ENCODE measurements at regions not wholly inside any gene's neighbourhood (a gene's known extent, or its start where the extent isn't known, plus 50 kb on each side); places are given as distances from the start of the nearest gene placed in this dataset.

DNA sequence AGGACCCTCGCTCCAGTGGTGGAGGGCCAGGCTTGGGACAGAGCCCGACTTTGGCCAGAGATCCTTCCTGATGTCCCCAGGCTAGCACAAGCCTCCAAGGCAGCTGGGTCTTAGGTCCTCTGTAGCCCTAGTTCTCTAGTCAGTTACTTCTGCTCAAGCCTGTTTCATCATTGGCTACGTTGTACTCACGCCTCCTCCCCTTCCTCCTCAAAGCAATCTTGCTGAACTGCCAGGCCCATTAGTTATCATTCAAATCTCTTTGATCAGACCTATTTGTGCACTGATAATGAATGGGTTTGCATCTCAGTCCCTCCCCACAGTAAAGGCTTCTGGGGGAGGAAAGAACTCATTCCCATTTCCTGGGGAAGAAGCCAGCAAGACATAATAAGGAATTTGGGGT is 256.8 kb downstream of the NFATC2 start:
- no peaks in the 10 kb centered on the region for H3K27me3 ChIP-seq (replicated peaks; ENCODE audit: insufficient read depth, low read length)
- no peaks in the 10 kb centered on the region for H3K36me3 ChIP-seq (replicated peaks; ENCODE audit: insufficient read depth, low read length)
- H3K4me2 ChIP-seq (ENCODE audit: low read depth, low read length), result no peak overlapping the region
- no peak overlapping the region for H3K9ac ChIP-seq (ENCODE audit: low read length)
- no peak overlapping the region for H3K4me3 ChIP-seq (ENCODE audit: low read length)
- no peaks in the 10 kb centered on the region for H3F3A ChIP-seq (ENCODE audit: insufficient read depth, low read length)
- no peak for DNase-seq
- no peak overlapping the region for H3K27ac ChIP-seq (ENCODE audit: low read length)
- H3K9me2 ChIP-seq (replicated peaks; ENCODE audit: insufficient read depth, low read length), result no peaks in the 10 kb centered on the region
- H4K20me1 ChIP-seq (ENCODE audit: insufficient read depth, low read length), result no peaks in the 10 kb centered on the region
- no peak overlapping the region for H2AFZ ChIP-seq (ENCODE audit: low read length)
- no peaks in the 10 kb centered on the region for H3K79me2 ChIP-seq (ENCODE audit: low read length)
- H3K9me3 ChIP-seq (replicated peaks; ENCODE audit: insufficient read depth, low read length), result no peaks in the 10 kb centered on the region
- TF ChIP-seq EZH2 (optimal IDR thresholded peaks at IDR 0.05; ENCODE audit: low read depth, low read length), result no peak
- TF ChIP-seq, protein P1, sequence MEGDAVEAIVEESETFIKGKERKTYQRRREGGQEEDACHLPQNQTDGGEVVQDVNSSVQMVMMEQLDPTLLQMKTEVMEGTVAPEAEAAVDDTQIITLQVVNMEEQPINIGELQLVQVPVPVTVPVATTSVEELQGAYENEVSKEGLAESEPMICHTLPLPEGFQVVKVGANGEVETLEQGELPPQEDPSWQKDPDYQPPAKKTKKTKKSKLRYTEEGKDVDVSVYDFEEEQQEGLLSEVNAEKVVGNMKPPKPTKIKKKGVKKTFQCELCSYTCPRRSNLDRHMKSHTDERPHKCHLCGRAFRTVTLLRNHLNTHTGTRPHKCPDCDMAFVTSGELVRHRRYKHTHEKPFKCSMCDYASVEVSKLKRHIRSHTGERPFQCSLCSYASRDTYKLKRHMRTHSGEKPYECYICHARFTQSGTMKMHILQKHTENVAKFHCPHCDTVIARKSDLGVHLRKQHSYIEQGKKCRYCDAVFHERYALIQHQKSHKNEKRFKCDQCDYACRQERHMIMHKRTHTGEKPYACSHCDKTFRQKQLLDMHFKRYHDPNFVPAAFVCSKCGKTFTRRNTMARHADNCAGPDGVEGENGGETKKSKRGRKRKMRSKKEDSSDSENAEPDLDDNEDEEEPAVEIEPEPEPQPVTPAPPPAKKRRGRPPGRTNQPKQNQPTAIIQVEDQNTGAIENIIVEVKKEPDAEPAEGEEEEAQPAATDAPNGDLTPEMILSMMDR (IDR thresholded peaks at IDR 0.05; ENCODE audit: low read length), result no peak
- no peak for TF ChIP-seq EZH2phosphoT487 (IDR thresholded peaks at IDR 0.05; ENCODE audit: low read length)
- no peaks in the 10 kb centered on the region for H3K4me1 ChIP-seq (ENCODE audit: low read length)

DNA sequence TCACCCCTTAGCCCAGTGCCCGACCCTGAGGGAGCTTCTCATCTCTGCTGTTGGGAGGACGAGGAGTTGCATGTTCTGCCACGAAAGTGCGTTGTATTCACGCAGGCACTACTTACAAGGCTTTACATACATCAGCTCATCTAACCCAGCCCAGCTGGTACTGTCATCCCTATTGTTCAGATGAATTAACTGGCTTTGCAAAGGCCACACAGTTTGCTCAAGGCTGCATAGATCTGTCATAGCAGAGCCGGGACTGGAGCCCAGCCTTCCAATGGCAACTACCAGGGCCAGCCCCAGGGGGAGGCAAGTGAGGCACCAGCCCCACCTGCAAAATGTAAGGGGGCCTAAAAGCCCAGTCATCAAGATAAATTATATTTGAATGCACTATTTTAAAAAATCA is 257.6 kb downstream of the NFATC2 start:
- no peaks in the 10 kb centered on the region for H3K79me2 ChIP-seq (ENCODE audit: low read length)
- H2AFZ ChIP-seq (ENCODE audit: low read length), result no peak overlapping the region
- no peaks in the 10 kb centered on the region for H3K27me3 ChIP-seq (replicated peaks; ENCODE audit: insufficient read depth, low read length)
- no peaks in the 10 kb centered on the region for H3K4me1 ChIP-seq (ENCODE audit: low read length)
- no peaks in the 10 kb centered on the region for H4K20me1 ChIP-seq (ENCODE audit: insufficient read depth, low read length)
- no peaks in the 10 kb centered on the region for H3K9me3 ChIP-seq (replicated peaks; ENCODE audit: insufficient read depth, low read length)
- no peaks in the 10 kb centered on the region for H3K9me2 ChIP-seq (replicated peaks; ENCODE audit: insufficient read depth, low read length)
- no peak overlapping the region for H3K9ac ChIP-seq (ENCODE audit: low read length)
- no peak for DNase-seq
- no peak overlapping the region for H3K4me2 ChIP-seq (ENCODE audit: low read depth, low read length)
- TF ChIP-seq EZH2phosphoT487 (IDR thresholded peaks at IDR 0.05; ENCODE audit: low read length), result no peak
- no peak for TF ChIP-seq EZH2 (optimal IDR thresholded peaks at IDR 0.05; ENCODE audit: low read depth, low read length)
- TF ChIP-seq, protein P1 (IDR thresholded peaks at IDR 0.05; ENCODE audit: low read length), result no peak
- no peaks in the 10 kb centered on the region for H3K36me3 ChIP-seq (replicated peaks; ENCODE audit: insufficient read depth, low read length)
- H3F3A ChIP-seq (ENCODE audit: insufficient read depth, low read length), result no peaks in the 10 kb centered on the region
- H3K4me3 ChIP-seq (ENCODE audit: low read length), result no peak overlapping the region
- H3K27ac ChIP-seq (ENCODE audit: low read length), result no peak overlapping the region

DNA sequence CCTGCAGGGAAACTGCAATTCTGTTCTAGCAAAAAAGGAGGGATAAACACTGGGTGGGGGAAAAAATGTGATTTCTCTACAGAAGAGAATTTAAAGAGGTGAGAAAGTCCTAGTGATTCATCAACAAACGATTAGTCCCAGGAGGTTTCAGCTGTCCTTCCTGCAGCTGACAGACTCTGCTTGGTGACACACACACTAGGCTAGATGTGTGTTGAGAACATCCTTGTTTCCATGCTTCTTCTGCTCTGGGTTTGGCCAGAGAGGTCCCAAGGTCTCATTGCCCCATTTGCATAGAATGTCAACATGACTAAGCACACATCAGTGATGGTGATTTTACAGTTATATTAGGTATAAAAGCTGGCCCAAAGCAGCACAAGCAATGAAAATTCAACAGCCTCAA is 258.3 kb downstream of the NFATC2 start:
- Histone ChIP-seq H3K4me3 (ENCODE audit: low read length) (no peak overlapping the region), H3K27me3 (replicated peaks; ENCODE audit: insufficient read depth, low read length) (no peaks in the 10 kb centered on the region), H3K9me3 (replicated peaks; ENCODE audit: insufficient read depth, low read length) (no peaks in the 10 kb centered on the region), H3K36me3 (replicated peaks; ENCODE audit: insufficient read depth, low read length) (no peaks in the 10 kb centered on the region), H3K9ac (ENCODE audit: low read length) (no peak overlapping the region), H3K4me1 (ENCODE audit: low read length) (no peaks in the 10 kb centered on the region), H3K27ac (ENCODE audit: low read length) (no peak overlapping the region), H3K4me2 (ENCODE audit: low read depth, low read length) (no peak overlapping the region), H2AFZ (ENCODE audit: low read length) (no peak overlapping the region), H3K79me2 (ENCODE audit: low read length) (no peaks in the 10 kb centered on the region), H4K20me1 (ENCODE audit: insufficient read depth, low read length) (no peaks in the 10 kb centered on the region), H3K9me2 (replicated peaks; ENCODE audit: insufficient read depth, low read length) (no peaks in the 10 kb centered on the region), H3F3A (ENCODE audit: insufficient read depth, low read length) (no peaks in the 10 kb centered on the region)
- TF ChIP-seq, protein P1 (IDR thresholded peaks at IDR 0.05; ENCODE audit: low read length), result no peak
- TF ChIP-seq EZH2phosphoT487 (IDR thresholded peaks at IDR 0.05; ENCODE audit: low read length) (no peak), EZH2 (optimal IDR thresholded peaks at IDR 0.05; ENCODE audit: low read depth, low read length) (no peak)
- DNase-seq, result no peak
